ENCODE measurements at regions not wholly inside any gene's neighbourhood (a gene's known extent, or its start where the extent isn't known, plus 50 kb on each side); places are given as distances from the start of the nearest gene placed in this dataset.

DNA sequence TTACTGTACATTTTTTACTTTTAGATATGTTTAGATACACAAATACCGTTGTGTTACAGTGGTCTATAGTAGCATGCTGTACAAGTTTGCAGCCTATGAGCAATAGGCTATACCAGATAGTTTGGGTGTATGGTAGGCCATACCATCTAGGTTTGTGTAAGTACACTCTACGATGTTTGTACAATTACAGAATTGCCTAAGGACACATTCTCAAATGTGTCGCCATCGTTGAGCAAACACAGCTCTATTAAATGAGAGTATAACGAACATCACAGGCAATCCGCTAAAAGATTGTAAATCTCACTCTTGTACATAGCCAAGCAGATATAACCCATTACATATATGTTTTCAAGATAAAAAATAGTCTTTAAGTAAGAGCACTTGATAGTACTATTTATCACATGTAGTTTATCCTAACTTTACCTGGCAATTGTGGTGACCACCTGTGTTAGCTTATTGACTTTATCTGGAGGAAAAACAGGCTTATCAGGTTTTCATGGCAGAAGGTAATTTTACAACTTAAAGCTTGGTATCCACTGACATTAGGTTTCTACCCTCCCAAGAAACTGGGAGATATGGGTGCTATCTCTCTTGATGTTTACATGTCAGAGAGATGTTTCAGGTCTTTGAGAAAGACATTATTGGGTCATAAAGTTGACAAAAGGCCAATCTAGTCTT is 898.7 kb downstream of the NSUN3 start:
- no peaks in the 10 kb centered on the region for H3K36me3 ChIP-seq
- H3K9me3 ChIP-seq, result peaks cover 3% of the 10 kb centered on the region; the same call in 1 of the 2 replicates
- no peak for DNase-seq
- H3K27me3 ChIP-seq, result no peaks in the 10 kb centered on the region
- no peak overlapping the region for H3K4me3 ChIP-seq

DNA sequence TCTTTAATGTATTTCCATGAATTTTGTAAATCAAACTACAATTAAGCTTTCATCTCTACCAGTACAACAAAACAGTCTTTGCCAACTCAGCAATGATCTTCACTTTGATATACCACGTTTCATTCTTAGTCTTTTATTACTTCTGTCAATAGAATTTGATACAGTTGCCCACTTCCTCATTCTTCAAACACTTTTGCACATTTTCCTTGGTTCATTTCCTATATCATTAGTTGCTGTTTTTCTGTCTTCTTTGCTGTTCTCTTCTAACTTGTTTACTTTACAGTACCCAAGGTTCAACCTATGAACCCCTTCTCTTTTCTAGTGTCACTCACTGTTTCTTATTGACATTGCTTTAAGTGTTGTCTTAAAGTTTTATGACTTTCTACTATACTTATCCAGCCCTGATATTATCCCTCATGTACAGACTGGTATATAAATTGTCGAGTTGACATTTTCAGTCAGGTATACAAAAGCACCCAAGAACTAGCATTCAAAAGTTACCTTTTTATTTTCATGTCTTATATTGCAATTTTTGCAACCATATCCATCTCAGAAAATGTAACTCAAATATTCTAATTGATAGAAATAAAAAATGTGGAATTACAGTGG is 903.1 kb downstream of the NSUN3 start:
- Histone ChIP-seq H3K36me3 (no peaks in the 10 kb centered on the region), H3K9me3 (peaks cover 3% of the 10 kb centered on the region; the same call in 1 of the 2 replicates), H3K4me3 (no peak overlapping the region), H3K27me3 (no peaks in the 10 kb centered on the region)
- DNase-seq, result no peak

- Histone ChIP-seq H3K36me3 (no peaks in the 10 kb centered on the region), H3K27me3 (no peaks in the 10 kb centered on the region), H3K9me3 (peaks cover 3% of the 10 kb centered on the region; the same call in 1 of the 2 replicates), H3K4me3 (no peak overlapping the region)
- no peak for DNase-seq
These were observed 904.3 kb downstream of the NSUN3 start for GRCh38 chr3:94967196-94967595.

- no peak overlapping the region for H3K4me3 ChIP-seq
- peaks cover 3% of the 10 kb centered on the region; the same call in 1 of the 2 replicates for H3K9me3 ChIP-seq
- no peaks in the 10 kb centered on the region for H3K36me3 ChIP-seq
- no peaks in the 10 kb centered on the region for H3K27me3 ChIP-seq
- no peak for DNase-seq
These were observed 905.7 kb downstream of the NSUN3 start for GRCh38 chr3:94968519-94968918.

- Histone ChIP-seq H3K27me3 (no peaks in the 10 kb centered on the region; the same call in 1 of the 2 replicates), H3K36me3 (no peaks in the 10 kb centered on the region), H3K9me3 (no peaks in the 10 kb centered on the region), H3K4me3 (no peak overlapping the region)
- no peak for DNase-seq
These were observed 909.2 kb downstream of the NSUN3 start for GRCh38 chr3:94972066-94972465.

DNA sequence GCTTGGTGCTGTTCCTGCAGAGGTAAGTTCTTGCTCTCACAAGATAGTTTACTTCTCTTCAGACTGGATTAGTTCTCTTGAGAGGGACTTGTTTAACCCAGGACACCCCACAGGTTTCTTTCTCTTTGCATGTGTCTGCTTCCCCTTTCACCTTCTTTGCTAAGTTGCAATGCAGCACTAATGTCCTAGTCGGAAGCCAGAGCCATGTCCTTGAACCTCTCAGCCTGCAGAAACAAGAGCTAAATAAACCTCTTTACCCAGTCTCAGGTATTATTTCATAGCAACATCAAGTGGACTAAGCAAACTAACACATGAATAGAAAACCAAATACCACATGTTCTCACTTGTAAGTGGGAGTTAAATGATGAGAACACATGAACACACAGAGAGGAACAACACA is 915.2 kb downstream of the NSUN3 start:
- Histone ChIP-seq H3K27me3 (no peaks in the 10 kb centered on the region; the same call in 1 of the 2 replicates), H3K4me3 (no peak overlapping the region), H3K9me3 (no peaks in the 10 kb centered on the region), H3K36me3 (no peaks in the 10 kb centered on the region)
- DNase-seq, result no peak

DNA sequence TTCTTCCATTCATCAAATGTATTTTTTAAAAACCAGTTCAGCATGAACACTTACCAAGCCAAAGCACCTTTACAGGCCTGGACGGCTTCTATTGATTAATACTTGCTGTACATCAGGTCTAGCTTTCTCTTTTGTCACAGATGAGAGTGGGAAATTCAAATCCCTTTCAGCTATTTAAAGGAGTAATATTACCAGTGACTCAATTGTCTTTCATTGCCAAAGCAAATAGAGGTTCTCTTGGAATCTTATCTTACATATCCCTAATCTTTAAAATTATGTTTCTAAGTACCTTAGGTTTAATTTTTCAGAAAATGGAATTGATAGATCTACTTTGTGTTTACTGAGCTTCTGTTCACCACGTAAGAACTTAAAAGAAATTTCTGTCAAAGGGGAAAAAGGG is 922.9 kb downstream of the NSUN3 start:
- Histone ChIP-seq H3K4me3 (no peak overlapping the region), H3K36me3 (no peaks in the 10 kb centered on the region), H3K27me3 (no peaks in the 10 kb centered on the region), H3K9me3 (no peaks in the 10 kb centered on the region)
- DNase-seq, result no peak

DNA sequence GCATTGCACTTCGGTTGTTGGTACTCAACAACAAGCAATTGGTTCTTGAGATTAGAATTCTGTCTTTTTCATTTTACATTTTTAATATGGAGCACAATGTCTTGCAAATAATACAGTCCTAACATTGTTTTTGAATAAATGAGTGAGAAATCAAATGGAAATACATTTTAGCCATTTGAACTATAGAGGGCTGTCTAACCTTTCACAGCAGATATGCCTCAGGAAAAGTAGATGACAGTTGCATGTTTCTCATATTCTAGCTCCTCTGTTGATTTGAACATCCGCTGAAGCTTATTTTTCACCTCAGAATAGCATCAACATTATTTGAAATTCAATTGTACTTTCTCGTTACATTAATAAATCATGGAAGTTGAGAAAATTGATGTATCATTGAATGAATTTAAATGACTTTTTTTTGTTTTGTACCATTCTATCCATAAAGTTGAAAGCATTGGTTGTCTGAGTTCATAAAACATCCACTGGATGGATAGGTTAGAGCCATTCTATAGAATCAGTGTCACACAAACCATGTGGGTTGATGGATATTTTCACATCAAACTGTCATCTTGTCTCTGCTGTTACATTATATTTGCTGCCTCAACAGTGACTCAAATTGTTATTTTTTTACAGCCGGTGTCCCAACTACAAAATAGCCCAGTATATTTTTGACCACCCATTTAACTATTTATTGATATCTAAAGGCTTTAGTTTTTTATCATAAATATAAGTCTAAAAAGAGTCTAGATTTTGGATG is 928.3 kb downstream of the NSUN3 start:
- Histone ChIP-seq H3K27me3 (no peaks in the 10 kb centered on the region), H3K4me3 (no peak overlapping the region), H3K36me3 (no peaks in the 10 kb centered on the region), H3K9me3 (no peaks in the 10 kb centered on the region)
- DNase-seq, result no peak

DNA sequence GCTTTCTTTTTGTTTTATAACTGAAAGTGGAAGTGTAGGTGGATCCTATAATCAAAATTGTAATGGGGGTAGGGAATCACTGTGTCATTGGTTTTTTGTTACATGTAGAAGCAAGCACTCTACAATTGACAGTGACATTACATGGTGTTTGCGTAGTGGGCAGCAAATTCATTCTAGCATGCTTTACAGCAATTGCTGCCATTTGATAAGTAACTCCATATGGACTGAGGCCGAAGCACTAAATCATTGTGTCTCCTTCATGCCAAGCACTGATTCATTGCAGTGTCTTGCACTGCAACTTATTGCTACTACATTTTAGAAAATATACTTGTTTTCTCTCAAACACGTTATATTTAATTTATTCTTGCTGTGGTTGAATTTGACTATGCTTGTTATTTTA is 933.9 kb downstream of the NSUN3 start:
- Histone ChIP-seq H3K27me3 (no peaks in the 10 kb centered on the region), H3K36me3 (no peaks in the 10 kb centered on the region), H3K4me3 (no peak overlapping the region), H3K9me3 (no peaks in the 10 kb centered on the region)
- DNase-seq, result no peak

DNA sequence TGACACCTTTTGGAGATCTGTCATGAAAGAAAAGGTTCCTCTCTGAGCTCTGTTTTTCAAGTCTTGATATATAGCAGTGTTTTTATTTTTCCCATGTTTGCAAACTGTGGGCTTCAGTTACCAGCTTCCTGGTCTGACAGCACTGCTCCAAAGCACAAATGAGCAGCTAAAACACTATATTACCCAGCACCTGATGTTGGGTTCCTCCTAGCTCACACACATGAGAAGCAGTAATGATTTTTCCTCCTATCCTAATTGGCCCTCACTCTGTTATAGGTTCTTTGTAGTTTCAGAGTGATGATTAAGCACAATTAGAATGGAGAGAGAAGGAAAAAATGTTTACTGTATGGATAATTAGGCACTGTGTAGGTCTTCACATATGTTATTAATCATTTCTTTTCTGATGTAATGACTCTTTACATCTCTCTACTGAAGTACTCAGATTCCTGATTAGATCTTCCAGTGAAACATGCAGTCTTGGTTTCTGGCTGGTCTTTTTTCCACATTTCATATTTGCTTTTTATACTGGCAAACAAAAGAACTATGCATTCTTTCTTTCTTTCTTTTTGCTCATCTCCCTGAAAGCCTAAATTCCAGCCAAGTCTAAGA is 939.7 kb downstream of the NSUN3 start:
- H3K36me3 ChIP-seq, result no peaks in the 10 kb centered on the region
- DNase-seq, result no peak
- H3K9me3 ChIP-seq, result no peaks in the 10 kb centered on the region
- H3K27me3 ChIP-seq, result no peaks in the 10 kb centered on the region
- H3K4me3 ChIP-seq, result no peak overlapping the region

- DNase-seq, result no peak
- Histone ChIP-seq H3K36me3 (no peaks in the 10 kb centered on the region), H3K27me3 (no peaks in the 10 kb centered on the region), H3K4me3 (no peak overlapping the region), H3K9me3 (no peaks in the 10 kb centered on the region)
These were observed 965.8 kb downstream of the NSUN3 start for GRCh38 chr3:95028688-95029087.

DNA sequence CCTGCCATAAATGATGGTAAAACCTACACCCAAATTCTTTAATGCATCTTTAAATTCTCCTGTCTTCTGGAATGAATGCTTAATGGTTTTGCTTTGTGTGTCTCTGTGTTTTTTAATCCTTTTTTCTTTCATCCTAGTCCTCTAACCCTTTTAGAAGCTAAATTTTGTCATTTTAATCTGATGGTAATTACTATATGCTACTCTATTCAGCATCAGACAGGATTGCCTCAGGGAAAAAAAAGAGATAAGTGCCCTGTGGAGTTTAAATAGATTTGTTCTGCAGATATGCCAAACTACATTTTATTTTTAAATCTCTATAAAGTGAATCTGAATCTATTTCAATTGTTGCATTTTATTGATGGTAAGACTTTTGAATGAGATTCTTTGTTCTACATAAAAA is 966.8 kb downstream of the NSUN3 start:
- H3K9me3 ChIP-seq, result no peaks in the 10 kb centered on the region
- H3K36me3 ChIP-seq, result no peaks in the 10 kb centered on the region

GRCh38 chr3:95036526-95037021 is 973.7 kb downstream of the NSUN3 start:
- no peaks in the 10 kb centered on the region for H3K9me3 ChIP-seq
- no peak for DNase-seq
- H3K4me3 ChIP-seq, result no peak overlapping the region
- no peaks in the 10 kb centered on the region for H3K36me3 ChIP-seq
- no peaks in the 10 kb centered on the region for H3K27me3 ChIP-seq

More for the DNA sequence above, 966.8 kb downstream of the NSUN3 start:
- Histone ChIP-seq H3K27me3 (no peaks in the 10 kb centered on the region), H3K4me3 (no peak overlapping the region)
- DNase-seq, result no peak

GRCh38 chr3:95037097-95037496 is 974.2 kb downstream of the NSUN3 start:
- Histone ChIP-seq H3K9me3 (no peaks in the 10 kb centered on the region), H3K4me3 (no peak overlapping the region), H3K36me3 (no peaks in the 10 kb centered on the region), H3K27me3 (no peaks in the 10 kb centered on the region)
- DNase-seq, result no peak

GRCh38 chr3:95037927-95038326 is 975.1 kb downstream of the NSUN3 start:
- Histone ChIP-seq H3K9me3 (no peaks in the 10 kb centered on the region), H3K36me3 (no peaks in the 10 kb centered on the region), H3K4me3 (no peak overlapping the region), H3K27me3 (no peaks in the 10 kb centered on the region)
- no peak for DNase-seq

GRCh38 chr3:95044101-95044500 is 981.2 kb downstream of the NSUN3 start:
- DNase-seq, result no peak
- Histone ChIP-seq H3K4me3 (no peak overlapping the region), H3K9me3 (no peaks in the 10 kb centered on the region), H3K36me3 (no peaks in the 10 kb centered on the region), H3K27me3 (no peaks in the 10 kb centered on the region)

DNA sequence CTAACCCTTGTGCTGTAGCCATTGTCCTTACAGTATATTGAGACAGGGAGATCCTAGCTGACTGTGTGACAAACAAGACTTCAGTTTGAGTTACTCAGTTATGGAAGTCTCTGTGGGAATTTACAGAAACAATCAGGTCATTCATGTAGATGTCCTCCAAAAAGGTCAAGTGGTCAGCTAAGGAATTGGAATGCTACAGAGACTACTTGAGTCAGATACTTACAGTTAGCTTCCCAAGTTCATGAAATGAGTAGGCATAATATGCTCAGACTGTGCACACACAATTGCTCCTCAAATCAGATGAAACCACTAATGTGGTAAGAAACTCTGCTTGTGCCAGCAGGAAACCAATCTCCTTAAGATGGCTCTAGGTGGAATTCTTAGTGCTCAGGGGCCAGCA is 985.7 kb downstream of the NSUN3 start:
- Histone ChIP-seq H3K36me3 (no peaks in the 10 kb centered on the region), H3K4me3 (no peak overlapping the region)
- no peak for DNase-seq

More for the DNA sequence above, 985.7 kb downstream of the NSUN3 start:
- Histone ChIP-seq H3K9me3 (no peaks in the 10 kb centered on the region), H3K27me3 (no peaks in the 10 kb centered on the region)
